GM21825 (cell line): ENCODE measurements at regions not wholly inside any gene's neighbourhood (a gene's known extent, or its start where the extent isn't known, plus 50 kb on each side); places are given as distances from the start of the nearest gene placed in this dataset.

Experiments
- ATAC-seq: cut with Tn5 transposase; IDR thresholded peaks from one replicate; pipeline ENCODE4 v1.9.1; 2021; ENCODE audit warnings: mild to moderate bottlenecking, moderate library complexity; ENCODE audit not compliant: unreplicated experiment

DNA sequence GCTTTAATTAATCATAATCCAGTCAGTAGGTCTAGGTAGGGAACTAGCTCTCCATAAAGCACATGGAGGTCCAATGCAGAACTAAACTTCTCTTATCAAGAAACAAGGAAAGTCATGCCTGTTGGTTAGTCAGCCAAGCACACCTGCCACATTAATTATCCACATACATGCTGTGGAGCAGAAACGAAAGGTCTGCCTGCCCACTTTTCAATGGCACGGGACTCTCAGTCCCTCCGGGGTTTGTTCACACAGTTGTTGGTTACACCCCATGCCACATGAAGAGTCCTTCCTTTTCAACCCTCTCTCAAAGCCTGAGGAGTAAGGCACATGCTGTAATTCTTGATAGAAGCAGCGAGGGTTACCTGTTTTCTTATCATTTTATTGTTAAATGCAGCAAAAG is 1096.4 kb upstream of the MAP3K7 start:
- ATAC-seq: no peak

- no peak for ATAC-seq
Measured at GRCh38 chr6:91681296-91681695, 1094.4 kb upstream of the MAP3K7 start.

- no peak for ATAC-seq
Measured at GRCh38 chr6:91678679-91679446, 1092.0 kb upstream of the MAP3K7 start.

DNA sequence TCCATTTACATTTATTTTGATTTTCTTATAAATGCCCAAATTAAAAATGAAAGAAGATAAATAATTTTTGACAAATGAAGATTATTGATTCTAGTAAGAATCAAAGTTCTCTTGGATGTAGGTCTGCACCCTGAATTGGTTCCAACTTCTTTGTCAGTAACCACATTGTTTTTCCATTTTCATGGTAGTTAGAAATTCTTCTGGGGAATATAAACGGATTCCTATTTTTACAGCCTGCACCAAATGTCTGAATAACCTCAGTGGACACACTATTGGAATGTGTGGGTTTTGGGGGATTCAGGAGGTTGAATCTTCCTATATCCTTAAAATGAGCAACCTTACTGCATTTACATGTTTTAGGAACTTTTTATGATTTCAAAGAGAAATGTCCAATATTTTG is 1085.3 kb upstream of the MAP3K7 start:
- ATAC-seq: no peak

GRCh38 chr6:91669871-91670268 is 1083.0 kb upstream of the MAP3K7 start:
- no peak for ATAC-seq

DNA sequence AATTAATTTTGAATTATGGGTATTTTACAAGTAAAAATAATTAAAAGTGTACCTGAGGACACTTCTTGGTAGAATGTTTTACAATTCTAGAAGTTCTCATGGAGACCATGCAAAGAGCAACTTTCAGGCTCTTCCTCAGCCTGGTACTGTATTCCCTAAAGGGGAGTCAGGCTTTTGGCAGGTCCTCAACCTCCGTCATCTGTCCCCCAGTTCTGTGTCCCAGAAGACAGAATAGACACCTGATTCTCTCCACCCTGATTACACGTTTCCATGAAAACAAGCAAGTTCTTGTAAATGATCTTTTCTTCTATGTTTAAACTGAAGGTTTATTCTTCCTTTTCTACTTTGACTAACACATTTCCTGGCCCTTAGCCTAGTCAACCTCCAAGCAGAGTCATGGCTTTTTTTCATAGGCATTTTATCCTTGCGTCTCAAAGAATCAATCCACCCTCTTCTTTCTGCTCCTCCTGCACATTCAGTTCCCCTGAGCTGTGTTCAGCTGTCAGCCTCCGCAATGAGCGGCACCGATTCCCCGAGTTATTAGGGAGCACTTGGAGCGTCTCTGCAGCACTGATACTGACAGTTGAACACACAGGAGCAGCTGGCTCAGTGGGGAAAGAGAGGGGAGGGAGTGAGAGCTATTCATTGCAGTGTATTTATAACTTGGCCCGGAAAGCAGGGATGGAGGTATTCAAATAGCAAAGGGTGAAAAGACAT is 1082.4 kb upstream of the MAP3K7 start:
- ATAC-seq: no peak

- ATAC-seq: no peak
Measured at GRCh38 chr6:91667596-91667995, 1080.7 kb upstream of the MAP3K7 start.

GRCh38 chr6:91664327-91664959 is 1077.6 kb upstream of the MAP3K7 start:
- ATAC-seq: no peak

GRCh38 chr6:91660893-91661292 is 1074.0 kb upstream of the MAP3K7 start:
- ATAC-seq: no peak

DNA sequence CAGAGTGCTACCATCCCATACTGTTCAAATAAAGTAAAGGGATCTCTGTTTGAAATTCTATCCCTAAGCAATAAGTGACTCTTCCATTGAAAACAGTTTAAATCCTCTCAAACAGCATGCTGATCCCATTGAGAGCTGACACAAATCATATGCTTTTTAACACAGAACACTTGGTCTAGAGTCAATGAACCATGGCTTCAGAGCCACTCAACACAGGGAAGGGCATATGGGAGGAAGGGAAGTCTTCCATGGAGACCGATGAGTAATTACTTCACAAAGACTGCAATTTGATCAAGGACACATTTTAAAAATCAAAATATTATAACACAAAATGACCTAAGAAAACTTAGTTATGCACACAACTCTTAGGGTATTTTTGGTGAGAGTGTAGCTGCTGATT is 1073.0 kb upstream of the MAP3K7 start:
- no peak for ATAC-seq

DNA sequence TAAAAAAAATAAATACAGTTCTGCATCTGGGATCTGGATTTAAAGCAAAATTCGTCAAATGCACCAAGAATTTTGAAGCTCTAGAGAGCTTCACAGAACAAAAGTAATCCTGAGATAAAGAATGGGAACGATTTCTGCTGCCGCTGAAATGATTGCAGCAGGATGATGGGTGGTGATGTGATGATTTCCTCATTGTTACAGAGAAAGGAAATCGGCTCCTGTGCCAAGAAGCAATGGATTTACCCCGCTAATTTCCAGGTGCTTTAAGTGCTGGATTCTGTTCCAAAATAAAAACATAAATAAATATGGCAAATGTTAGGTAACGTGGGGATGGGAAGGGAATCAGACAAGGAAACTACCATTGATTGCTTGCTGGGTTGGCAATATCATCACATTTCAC is 1067.9 kb upstream of the MAP3K7 start:
- ATAC-seq: no peak

DNA sequence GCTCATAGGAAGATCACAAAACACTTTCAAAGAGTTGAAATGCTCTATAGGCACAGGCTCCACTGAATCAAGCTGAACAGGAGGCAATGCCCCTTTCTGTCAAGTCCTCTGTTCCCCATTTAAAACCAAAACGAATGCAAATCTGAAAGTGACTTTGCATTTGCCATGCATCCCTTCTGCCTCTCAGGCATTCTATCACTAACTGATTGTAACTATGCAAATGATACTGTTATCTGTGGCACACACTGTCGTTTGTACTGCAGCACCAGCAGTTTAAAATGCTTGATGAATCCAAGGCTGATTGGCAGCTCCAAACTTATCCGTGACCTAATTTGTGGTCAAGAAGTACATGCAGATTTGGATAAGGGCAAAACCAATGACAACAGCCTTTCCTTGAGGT is 1067.5 kb upstream of the MAP3K7 start:
- ATAC-seq: no peak

- no peak for ATAC-seq
Measured at GRCh38 chr6:91653895-91654294, 1067.0 kb upstream of the MAP3K7 start.

- no peak for ATAC-seq
Measured at GRCh38 chr6:91653076-91653723, 1066.3 kb upstream of the MAP3K7 start.

GRCh38 chr6:91646649-91647048 is 1059.8 kb upstream of the MAP3K7 start:
- no peak for ATAC-seq

DNA sequence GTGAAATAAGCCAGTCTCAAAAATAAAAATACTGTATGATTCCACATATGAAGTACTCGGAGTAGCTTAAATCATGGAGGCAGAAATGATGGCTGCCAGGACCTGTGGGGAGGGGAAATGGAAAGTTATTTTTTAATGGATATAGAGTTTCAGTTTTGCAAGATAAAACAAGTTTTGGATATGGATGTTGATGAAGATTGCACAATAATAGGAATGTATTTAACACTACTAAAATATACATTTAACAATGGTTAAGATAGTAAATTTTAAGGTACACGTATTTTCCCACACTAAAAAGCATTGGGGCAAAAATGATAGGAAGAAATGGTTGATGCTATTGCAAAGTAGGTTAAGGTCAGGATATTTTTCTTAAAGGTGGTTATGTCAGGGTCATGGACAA is 1058.9 kb upstream of the MAP3K7 start:
- no peak for ATAC-seq

GRCh38 chr6:91637217-91637616 is 1050.3 kb upstream of the MAP3K7 start:
- no peak for ATAC-seq

DNA sequence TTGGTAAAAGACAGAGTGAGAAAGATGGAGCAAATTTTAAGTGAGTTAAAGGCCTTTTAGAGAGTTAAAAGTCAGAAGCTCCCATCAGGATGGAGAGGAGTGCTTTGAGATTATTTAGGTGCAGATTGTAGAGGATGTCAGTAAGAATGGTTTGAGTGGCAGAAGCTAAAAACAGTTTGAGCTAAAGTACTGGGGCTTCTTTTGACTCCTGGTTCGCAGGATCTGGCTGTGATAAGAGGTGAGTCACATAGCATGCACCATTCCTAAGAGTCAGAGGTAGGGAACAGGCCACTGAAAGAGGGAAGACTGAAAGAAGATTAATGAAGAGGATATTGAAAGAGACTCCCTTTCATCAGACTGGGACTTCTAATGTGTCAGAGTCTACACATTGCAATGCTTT is 1047.9 kb upstream of the MAP3K7 start:
- ATAC-seq: no peak

DNA sequence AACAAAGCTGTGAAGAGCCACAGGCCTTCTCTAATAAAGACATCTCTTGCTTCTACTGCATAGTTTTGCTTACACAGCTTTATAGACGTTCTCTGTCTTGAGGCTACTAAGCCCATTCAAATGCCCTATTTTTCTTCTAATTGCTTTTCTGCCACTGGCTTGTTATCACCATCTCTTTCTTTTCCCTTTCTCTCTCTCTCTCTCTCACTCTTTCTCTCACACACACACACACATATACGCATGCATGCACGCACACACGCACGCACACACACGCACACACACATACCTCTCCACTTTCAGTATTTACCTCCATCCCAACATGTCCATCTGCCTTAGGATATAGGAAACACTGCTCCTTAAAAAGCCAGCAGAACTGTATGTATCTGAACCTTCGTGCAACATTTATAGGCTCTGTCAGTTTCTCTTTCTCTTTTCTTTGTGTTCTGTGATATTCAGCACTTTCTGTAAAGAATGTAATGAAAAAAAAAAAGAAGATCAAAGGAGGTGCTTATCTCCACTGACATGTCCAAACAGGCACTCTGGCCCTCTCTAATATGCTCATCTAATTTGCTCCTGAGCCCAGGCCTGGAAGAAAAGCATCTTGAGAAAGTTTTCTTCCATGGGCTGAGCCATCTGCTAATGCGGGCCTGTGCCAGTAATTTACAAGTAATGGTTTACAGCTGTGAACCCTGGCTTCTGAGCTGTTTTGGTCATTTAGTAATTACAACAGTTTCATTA is 1046.7 kb upstream of the MAP3K7 start:
- ATAC-seq: no peak

GRCh38 chr6:91632308-91632707 is 1045.4 kb upstream of the MAP3K7 start:
- no peak for ATAC-seq

DNA sequence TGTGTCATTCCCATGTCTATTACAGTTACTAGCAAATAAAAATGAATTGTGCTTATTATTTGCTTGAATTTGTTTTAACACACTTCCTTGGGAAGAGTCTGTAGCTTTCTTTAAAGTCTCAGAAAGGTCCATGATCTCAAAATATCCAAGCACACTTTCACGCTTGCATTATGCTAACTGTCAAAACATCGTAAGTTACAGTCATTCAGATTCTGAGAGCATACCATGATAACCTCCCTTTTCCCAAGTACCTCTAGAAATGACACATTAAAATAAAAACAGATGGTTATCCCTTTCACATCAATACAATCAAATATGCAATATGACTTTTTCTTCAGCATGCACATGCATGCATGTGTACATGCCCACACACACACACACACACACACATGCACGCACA is 1044.4 kb upstream of the MAP3K7 start:
- no peak for ATAC-seq
